ENCODE measurements at regions not wholly inside any gene's neighbourhood (a gene's known extent, or its start where the extent isn't known, plus 50 kb on each side); places are given as distances from the start of the nearest gene placed in this dataset.

DNA sequence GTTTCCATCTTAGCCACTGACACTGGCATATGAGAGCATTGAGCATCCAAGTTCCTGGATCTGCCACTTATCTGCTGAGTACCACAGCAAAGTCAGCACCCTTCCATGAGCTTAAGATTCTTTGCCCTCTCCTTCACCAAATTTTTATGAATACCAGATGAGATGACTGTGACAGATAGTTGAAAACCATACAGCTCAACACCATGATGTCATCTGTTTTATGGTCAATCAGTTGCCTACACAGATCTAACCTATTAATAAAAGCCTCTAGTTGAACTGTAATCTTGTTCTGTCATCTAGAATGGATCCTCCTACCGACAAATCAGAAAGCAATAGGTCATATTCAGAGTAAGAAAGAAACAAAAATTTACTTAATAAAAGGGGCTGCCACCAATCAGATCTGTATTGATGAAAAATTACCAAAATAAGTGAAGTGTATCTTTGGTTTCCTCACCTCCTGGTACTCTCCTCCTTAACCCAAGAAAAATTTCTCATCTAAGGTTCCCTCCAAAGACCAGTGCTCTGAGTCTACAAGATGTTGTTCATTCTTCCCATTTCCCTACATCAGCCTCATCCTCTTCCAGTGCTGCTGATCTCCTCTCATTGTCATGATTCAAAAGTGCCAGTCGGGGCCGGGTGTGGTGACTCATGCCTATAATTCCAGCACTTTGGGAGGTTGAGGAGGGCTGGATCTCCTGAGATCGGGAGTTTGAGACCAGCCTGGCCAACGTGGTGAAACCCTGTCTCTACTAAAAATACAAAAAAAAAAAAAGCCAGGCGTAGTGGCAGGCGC, 138.8 kb upstream of the CTTNBP2NL start:
- Histone ChIP-seq H4K20me1 (replicated peaks; ENCODE audit: control insufficient read depth, insufficient read depth, low read length) (no peaks in the 10 kb centered on the region), H3K36me3 (ENCODE audit: control insufficient read depth, insufficient read depth, low read length) (no peaks in the 10 kb centered on the region), H3K27me3 (ENCODE audit: control insufficient read depth in 2 of 2, insufficient read depth in 2 of 2, low read length in 2 of 2) (no peaks in the 10 kb centered on the region), H3K4me1 (replicated peaks in 1 of 2; ENCODE audit: control insufficient read depth in 2 of 2, insufficient read depth in 2 of 2, low read length in 2 of 2) (no peaks in the 10 kb centered on the region), H2AFZ (ENCODE audit: low read depth, low read length) (no peak overlapping the region), H3K79me2 (ENCODE audit: control insufficient read depth, insufficient read depth, low read length) (no peaks in the 10 kb centered on the region), H3K9me1 (ENCODE audit: control insufficient read depth, insufficient read depth, low read length) (no peaks in the 10 kb centered on the region), H3K9ac (ENCODE audit: insufficient read depth in 1 of 2, low read depth in 2 of 2, low read length in 2 of 2) (no peak overlapping the region), H3K4me2 (ENCODE audit: insufficient read depth, low read length) (no peak overlapping the region), H3K4me3 (no peak overlapping the region), H3K9me3 (replicated peaks; ENCODE audit: control insufficient read depth, insufficient read depth, low read depth, low read length) (no peaks in the 10 kb centered on the region), H3K27ac (ENCODE audit: extremely low read depth, low read depth, low read length) (no peak overlapping the region)
- intact Hi-C loops (cut with micrococcal nuclease) (no loop called here), in situ Hi-C loops (cut with MboI) (no loop called here)
- DNase-seq (ENCODE audit: extremely low read depth in 1 of 4, low spot score in 3 of 4): no peak
- no peak for FAIRE-seq
- POLR2A ChIA-PET: no interaction called here
- TF ChIP-seq MAZ (CRISPR knock-in tag; conservative IDR thresholded peaks at IDR 0.05 in 1 of 2, IDR thresholded peaks at IDR 0.05 in 1 of 2) (no peak), ZBED1 (IDR thresholded peaks at IDR 0.05) (no peak), NCOA2 (IDR thresholded peaks at IDR 0.05; ENCODE audit: partially characterized antibody in 2 of 2) (no peak)
- TF ChIP-seq, protein P1, sequence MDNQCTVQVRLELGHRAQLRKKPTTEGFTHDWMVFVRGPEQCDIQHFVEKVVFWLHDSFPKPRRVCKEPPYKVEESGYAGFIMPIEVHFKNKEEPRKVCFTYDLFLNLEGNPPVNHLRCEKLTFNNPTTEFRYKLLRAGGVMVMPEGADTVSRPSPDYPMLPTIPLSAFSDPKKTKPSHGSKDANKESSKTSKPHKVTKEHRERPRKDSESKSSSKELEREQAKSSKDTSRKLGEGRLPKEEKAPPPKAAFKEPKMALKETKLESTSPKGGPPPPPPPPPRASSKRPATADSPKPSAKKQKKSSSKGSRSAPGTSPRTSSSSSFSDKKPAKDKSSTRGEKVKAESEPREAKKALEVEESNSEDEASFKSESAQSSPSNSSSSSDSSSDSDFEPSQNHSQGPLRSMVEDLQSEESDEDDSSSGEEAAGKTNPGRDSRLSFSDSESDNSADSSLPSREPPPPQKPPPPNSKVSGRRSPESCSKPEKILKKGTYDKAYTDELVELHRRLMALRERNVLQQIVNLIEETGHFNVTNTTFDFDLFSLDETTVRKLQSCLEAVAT (IDR thresholded peaks at IDR 0.05): no peak
- TF ChIP-seq, protein P2, sequence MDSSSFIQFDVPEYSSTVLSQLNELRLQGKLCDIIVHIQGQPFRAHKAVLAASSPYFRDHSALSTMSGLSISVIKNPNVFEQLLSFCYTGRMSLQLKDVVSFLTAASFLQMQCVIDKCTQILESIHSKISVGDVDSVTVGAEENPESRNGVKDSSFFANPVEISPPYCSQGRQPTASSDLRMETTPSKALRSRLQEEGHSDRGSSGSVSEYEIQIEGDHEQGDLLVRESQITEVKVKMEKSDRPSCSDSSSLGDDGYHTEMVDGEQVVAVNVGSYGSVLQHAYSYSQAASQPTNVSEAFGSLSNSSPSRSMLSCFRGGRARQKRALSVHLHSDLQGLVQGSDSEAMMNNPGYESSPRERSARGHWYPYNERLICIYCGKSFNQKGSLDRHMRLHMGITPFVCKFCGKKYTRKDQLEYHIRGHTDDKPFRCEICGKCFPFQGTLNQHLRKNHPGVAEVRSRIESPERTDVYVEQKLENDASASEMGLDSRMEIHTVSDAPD (CRISPR knock-in tag; IDR thresholded peaks at IDR 0.05): no peak
- TF ChIP-seq, protein P3, sequence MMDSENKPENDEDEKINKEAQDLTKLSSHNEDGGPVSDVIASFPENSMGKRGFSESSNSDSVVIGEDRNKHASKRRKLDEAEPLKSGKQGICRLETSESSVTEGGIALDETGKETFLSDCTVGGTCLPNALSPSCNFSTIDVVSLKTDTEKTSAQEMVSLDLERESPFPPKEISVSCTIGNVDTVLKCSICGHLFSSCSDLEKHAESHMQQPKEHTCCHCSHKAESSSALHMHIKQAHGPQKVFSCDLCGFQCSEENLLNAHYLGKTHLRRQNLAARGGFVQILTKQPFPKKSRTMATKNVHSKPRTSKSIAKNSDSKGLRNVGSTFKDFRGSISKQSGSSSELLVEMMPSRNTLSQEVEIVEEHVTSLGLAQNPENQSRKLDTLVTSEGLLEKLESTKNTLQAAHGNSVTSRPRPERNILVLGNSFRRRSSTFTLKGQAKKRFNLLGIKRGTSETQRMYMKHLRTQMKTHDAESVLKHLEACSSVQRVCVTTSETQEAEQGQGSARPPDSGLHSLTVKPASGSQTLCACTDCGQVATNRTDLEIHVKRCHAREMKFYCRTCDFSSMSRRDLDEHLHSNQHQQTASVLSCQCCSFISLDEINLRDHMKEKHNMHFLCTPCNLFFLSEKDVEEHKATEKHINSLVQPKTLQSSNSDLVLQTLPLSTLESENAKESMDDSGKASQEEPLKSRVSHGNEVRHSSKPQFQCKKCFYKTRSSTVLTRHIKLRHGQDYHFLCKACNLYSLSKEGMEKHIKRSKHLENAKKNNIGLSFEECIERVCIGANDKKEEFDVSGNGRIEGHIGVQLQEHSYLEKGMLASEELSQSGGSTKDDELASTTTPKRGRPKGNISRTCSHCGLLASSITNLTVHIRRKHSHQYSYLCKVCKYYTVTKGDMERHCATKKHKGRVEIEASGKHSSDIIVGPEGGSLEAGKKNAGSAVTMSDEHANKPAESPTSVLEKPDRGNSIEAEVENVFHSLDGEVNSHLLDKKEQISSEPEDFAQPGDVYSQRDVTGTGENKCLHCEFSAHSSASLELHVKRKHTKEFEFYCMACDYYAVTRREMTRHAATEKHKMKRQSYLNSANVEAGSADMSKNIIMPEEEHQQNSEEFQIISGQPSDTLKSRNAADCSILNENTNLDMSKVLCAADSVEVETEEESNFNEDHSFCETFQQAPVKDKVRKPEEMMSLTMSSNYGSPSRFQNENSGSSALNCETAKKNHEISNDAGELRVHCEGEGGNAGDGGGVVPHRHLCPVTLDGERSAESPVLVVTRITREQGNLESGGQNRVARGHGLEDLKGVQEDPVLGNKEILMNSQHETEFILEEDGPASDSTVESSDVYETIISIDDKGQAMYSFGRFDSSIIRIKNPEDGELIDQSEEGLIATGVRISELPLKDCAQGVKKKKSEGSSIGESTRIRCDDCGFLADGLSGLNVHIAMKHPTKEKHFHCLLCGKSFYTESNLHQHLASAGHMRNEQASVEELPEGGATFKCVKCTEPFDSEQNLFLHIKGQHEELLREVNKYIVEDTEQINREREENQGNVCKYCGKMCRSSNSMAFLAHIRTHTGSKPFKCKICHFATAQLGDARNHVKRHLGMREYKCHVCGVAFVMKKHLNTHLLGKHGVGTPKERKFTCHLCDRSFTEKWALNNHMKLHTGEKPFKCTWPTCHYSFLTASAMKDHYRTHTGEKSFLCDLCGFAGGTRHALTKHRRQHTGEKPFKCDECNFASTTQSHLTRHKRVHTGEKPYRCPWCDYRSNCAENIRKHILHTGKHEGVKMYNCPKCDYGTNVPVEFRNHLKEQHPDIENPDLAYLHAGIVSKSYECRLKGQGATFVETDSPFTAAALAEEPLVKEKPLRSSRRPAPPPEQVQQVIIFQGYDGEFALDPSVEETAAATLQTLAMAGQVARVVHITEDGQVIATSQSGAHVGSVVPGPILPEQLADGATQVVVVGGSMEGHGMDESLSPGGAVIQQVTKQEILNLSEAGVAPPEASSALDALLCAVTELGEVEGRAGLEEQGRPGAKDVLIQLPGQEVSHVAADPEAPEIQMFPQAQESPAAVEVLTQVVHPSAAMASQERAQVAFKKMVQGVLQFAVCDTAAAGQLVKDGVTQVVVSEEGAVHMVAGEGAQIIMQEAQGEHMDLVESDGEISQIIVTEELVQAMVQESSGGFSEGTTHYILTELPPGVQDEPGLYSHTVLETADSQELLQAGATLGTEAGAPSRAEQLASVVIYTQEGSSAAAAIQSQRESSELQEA (IDR thresholded peaks at IDR 0.05; ENCODE audit: low read depth): no peak
- no peak for ATAC-seq
- WGBS (ENCODE audit: insufficient coverage, low coverage, missing lambda C conversion rate): 0% methylated on average over 5 of the region's 7 CpGs
- no TSS peak for BruUV-seq (replicated peaks)
- CTCF ChIA-PET (ENCODE audit: low intra/inter-chr PET ratio): no interaction called here

Measured in K562 (cell line).